Forelimb muscle (tissue), 1 donor: ENCODE measurements at regions not wholly inside any gene's neighbourhood (a gene's known extent, or its start where the extent isn't known, plus 50 kb on each side); places are given as distances from the start of the nearest gene placed in this dataset.
"Not testable (repeated sequence)": the region's sequence is repeated elsewhere in the genome, so short reads cannot be mapped to it uniquely, and the experiment has no call there.

Experiments
- DNase-seq: peaks from one replicate; pipeline ENCODE4 v3.0.0-alpha.2; 2013; ENCODE audit warnings: low read depth

DNA sequence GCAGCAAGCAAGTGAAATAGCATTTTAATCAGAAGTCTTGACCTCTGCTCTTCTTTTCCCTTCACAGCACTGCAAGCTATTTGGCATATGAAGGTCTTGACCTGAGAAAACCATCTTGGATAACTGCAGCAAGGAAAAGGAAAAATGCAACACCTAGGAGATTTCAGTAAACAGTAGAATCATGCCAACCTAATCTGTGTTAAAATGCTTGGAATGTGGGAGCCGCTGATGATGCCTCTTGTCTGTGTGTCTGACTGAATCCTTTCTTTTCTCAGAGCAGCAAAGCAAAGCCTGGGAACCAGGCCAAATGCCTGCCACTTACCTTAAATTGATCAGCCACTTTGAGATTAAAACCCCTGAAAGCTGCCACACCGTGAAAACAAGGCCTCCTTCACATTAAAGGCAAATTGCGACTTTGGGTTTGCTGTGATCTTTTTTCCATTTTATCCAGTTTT is 80.4 kb upstream of the CDK6 start:
- no peak for DNase-seq

DNA sequence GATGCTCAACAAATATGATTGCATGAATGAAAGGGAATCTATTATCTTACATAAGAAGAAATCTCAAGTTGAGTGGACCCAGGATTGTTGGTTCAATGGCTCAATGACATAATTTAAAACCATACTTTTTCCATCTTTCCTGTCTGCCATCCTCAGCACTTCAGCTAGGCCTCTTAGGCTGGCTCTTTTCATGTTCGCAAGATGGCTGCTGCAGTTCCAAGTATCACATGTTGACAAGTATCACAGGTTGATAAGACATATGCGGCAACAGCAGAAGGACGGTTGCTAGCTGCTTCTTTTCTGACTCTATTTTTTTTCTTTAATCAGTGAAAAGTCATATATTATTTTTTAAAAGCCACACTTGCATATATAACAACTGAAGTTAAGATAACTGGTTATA is 79.0 kb upstream of the CDK6 start:
- DNase-seq = no peak

DNA sequence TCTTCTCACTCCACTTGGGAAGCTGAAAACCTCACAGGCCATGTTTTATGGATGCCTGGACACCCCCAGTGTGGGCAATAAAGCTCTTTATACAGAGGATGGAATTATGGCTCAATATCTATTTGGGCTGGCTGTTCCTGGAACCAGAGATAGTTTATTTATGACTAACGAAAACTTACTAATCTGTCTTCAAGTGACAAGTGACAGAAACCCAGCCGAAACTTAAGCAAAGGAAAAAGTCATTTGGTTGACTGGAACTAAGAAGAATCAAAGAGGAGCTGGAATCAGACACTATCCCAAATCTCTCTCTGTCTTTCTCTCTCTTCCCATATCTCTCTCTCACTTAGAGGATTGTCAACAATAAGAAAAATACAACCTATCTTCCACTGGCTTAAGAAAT is 78.3 kb upstream of the CDK6 start:
- no peak for DNase-seq

DNA sequence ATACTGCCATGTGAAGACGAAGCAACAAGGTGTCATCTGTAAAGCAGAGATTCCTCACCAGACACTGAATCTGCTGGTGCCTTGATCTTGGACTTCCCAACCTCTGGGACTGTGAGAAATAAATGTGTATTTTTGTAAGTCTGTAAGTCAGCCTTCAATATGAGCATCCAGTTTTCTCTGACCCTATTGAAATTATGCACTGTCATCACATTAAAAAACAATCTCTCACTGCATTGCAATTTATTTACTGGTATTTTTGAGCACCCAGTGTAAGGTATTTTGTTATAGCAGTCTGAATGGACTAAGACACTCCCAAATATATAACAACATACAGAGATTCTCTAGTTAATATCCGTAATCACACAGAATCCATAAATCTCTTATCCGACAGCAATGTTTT is 77.5 kb upstream of the CDK6 start:
- DNase-seq = no peak

DNA sequence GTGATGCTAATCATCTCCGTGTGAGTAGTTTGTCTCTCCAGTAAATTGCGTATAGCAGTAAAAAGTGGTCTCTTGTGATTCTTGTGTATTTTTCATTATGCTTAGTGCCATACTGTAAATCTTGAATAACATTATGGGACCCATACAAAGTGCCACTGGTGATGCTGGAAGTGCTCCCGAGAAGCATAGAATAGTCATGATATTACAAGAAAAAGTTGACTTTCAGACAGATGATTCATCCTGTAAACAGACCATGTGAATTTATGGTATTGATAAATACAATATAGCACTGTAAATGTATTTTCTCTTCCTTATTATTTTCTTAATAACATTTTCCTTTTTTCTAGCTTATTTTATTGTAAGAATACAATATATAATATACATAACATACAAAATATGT is 74.6 kb upstream of the CDK6 start:
- no peak for DNase-seq

DNA sequence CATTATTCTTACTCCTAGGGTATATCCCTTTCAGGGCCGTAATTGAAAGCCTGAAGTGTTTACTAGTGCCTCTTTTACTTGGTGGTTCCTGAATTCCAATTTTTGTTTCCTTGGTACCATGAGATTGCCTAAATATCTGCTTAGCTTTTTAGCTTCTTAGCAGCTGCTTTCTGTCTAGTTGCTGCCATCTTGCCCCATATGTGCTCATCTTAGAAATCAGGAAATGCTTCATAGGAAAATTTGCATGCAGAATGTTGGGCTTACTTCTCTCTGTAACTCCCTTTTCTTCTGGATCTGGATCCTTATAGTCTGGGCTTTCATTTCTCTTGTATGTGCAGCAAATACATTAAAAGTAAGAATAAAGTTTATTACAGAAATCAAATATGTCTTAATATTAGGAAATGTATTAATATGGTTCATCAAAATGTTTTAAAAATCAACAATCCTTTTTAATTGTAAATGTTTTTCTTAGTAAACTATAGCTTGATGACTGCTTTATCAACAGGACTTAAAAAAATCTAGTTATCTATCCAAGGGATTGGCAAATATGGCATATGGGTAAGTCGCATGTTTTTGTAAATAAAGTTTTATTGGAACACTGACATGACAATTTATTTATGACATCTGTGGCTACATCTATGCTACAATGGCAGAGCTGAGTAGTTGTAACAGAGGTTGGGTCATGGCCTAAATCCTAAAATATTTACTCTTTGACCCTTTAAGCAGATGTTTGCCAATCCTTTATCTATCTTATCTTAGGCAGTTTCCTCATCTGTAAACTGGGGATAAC is 73.5 kb upstream of the CDK6 start:
- no peak for DNase-seq

DNA sequence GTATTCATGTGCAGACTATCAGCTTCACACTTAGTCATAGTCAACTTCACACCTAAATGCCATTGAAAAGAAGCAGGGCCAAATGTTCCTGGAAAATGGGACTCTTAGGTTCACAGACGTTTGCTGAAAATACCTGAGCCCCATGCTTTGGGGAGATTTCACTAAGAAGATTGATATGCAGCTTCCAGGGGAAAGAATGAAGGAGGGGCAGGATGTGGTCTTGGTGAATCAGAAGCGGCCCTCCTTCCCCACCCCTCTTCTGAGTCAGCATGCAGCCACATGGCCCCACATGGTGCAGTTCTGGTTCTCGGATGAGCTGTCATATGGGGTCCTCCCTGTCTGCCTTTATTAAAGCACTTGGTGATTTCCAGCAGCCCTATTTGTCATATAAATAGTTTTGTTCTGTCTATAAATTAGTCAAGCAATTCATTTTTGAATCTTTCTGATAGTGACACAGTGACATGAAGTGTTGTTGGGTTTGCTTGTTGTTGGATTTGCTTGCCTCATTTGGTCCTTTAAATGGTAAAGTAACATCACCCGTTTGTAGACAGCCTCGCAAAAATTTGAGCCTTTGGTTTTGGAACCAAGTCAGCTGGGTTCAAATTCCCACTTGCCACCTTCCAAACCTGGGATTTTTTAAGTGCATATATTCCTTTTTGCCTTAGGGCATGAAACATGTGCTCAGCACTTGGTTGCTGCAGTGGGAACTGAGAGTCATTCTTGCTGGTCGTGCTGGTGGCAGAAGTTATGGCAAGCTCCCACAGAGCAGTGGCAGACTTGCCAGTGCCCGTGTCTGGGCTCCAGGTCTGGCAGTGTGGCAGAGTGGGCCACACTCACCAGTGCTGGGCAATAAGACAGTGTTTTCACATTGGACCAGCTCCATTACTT is 68.1 kb upstream of the CDK6 start:
- no peak for DNase-seq

DNA sequence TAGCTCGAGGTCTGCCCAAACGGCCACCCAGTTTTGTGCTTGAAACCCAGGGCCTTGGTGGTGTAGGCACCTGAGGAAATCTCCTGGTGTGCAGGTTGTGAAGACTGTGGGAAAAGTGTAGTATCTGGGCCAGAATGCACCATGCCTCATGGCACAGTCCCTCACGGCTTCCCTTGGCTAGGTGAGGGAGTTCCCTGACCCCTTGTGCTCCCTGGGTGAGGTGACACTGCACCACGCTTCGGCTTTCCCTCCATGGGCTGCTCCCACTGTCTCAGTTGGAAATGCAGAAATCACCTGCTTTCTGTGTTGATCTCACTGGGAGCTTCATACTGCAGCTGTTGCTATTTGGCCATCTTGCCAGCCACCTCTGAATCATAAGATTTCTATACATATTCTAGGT is 62.4 kb upstream of the CDK6 start:
- DNase-seq = no peak

DNA sequence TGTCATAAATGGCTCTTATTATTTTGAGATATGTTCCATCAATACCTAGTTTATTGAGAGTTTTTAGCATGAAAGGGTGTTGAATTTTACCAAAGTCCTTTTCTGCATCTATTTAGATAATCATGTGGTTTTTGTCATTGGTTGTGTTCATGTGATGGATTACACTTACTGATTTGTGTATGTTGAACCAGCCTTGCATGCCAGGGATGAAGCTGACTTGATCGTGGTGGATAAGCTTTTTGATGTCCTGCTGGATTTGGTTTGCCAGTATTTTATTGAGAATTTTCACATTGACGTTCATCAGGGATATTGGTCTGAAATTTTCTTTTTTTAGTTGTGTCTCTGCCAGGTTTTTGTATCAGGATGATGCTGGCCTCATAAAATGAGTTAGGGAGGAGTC is 58.5 kb upstream of the CDK6 start:
- not testable (repeated sequence) for DNase-seq

DNA sequence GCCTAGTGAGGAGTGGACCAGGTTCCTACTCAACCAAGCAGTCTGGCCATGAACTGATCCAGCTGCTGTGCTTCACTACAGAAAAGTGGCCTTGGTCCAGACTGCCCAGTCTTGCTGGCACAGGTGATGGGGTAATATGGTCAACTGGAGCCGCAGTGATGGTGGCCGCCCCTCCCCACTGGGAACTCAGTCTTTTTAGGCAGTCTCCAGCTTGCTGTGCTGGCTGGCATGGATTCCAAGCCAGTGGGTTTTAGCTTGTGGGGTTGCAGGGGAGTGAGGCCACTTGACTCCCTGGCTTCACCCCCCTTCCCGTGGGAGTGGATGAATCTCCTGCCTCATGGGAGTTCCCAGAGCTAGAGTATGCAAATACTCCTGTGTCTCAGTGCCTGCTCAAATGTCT is 52.7 kb upstream of the CDK6 start:
- DNase-seq = no peak
